DMS153 treated with DMSO at 0.1 percent for 48 hours (cell line): ENCODE measurements at regions not wholly inside any gene's neighbourhood (a gene's known extent, or its start where the extent isn't known, plus 50 kb on each side); places are given as distances from the start of the nearest gene placed in this dataset.

Experiments used
- DNase-seq: peaks from one replicate; lab custom pipeline; 2025; ENCODE audit not compliant: unreplicated experiment; lab: John Stamatoyannopoulos, UW

- DNase-seq, result no peak
Observed at GRCh38 chr11:103849366-103849765, 187.1 kb upstream of the DDI1 start.

DNA sequence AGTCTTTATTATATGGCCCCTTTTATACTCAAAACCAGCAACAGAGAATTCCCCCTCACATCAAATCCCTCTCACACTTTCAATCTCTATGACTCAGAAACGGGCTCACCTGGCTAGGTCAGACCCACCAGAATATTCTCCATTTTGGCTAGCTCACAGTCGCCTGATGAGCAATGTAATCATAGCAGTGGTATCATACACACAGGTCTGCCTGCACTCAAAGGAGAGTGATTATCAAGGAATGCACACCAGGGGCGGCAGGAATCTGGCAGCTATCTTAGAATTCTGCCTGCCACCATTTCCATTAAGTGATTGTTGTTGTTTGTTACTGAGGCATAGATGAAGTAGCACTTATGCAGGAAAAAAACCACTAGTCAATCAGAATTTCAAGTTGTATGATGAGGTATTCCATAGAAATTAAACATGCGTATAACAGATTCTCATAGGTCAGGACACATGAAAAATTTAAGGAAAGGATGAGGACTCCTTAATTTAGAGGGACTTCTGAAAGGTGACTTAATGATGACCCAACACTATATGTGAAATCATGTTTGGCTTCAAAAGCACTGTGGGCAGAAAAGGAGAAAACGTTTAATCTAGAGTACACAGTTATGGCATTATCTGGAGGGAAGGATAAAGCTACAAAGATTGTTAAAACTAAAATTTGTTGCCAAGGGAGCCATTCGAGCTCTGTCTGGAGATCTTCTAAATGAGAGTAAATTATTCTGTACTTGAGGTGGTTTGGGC is 185.8 kb upstream of the DDI1 start:
- no peak for DNase-seq

DNA sequence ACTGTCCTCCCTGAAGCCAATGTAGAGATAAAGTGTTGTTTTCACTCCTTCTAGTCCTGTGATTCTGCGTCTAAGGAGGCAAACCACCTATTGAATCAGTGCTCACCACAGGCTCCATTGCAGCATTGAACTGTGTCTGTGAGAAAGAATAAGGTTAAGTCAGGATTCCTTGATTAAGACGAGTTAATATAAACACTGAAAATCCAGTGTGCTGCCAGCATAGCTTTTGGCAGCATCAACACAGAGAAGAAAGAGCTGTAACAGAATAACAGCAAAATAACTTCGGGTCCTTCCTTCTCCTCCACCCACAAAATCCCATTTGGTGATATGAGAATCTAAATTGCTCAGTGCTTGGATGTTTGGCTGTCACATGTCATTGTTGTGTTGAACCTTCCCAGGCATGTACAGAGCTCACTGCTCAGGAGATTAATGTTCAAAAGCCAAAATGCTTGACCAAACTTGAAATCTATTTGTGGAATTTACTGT is 185.2 kb upstream of the DDI1 start:
- DNase-seq, result no peak
